H1 (cell line): ENCODE measurements at regions not wholly inside any gene's neighbourhood (a gene's known extent, or its start where the extent isn't known, plus 50 kb on each side); places are given as distances from the start of the nearest gene placed in this dataset.

Experiments used
- CTCF ChIA-PET: fragments of 300-600 bp; sonication (Branson Sonifier 250); formaldehyde crosslinking; loops from one replicate; lab custom pipeline; 2021; ENCODE audit not compliant: partially characterized antibody; lab: Charles Lee
- POLR2A ChIA-PET: fragments of 300-600 bp; sonication (Branson Sonifier 250); formaldehyde crosslinking; loops from one replicate; lab custom pipeline; 2021; ENCODE audit warnings: inconsistent platforms; ENCODE audit not compliant: partially characterized antibody; lab: Charles Lee
- DNase-seq, 2 experiments: peaks; one replicate each; pipeline versions ENCODE4 v3.0.0 to v3.0.0-alpha.2; 2010 to 2022; ENCODE audit warnings: low spot score in 2 of 2, low read depth in 1 of 2, mixed read lengths in 1 of 2
- FAIRE-seq: peaks from 2 replicates; lab custom pipeline; 2011; peaks lifted over from hg19 to GRCh38; lab: Jason Lieb, UNC
- H2AFZ ChIP-seq: 2 replicates; pipeline ENCODE4 v1.8.1; 2012; ENCODE audit warnings: low read length, inconsistent platforms
- H2AK5ac ChIP-seq: 2 replicates; pipeline ENCODE4 v1.6.1; 2013; ENCODE audit warnings: low read depth, low read length
- H2BK120ac ChIP-seq: replicated peaks from 2 replicates; pipeline ENCODE3; 2013; ENCODE audit warnings: low read depth, low read length, inconsistent platforms
- H2BK12ac ChIP-seq: 2 replicates; pipeline ENCODE4 v1.6.1; 2013; ENCODE audit warnings: low read depth, low read length
- H2BK15ac ChIP-seq: 2 replicates; pipeline ENCODE4 v1.6.1; 2013; ENCODE audit warnings: low read length
- H2BK20ac ChIP-seq: 2 replicates; pipeline ENCODE4 v1.6.1; 2013; ENCODE audit warnings: low read length
- H2BK5ac ChIP-seq: 2 replicates; pipeline ENCODE4 v1.6.1; 2013; ENCODE audit warnings: low read depth, low read length
- H3K14ac ChIP-seq: 2 replicates; pipeline ENCODE4 v1.6.1; 2013; ENCODE audit warnings: inconsistent platforms; ENCODE audit not compliant: insufficient read length
- H3K18ac ChIP-seq: 2 replicates; pipeline ENCODE4 v1.6.1; 2013; ENCODE audit warnings: low read length; ENCODE audit errors: extremely low read depth
- H3K23ac ChIP-seq: 2 replicates; pipeline ENCODE4 v1.6.1; 2013; ENCODE audit warnings: inconsistent platforms; ENCODE audit not compliant: insufficient read length
- H3K23me2 ChIP-seq: 2 replicates; pipeline ENCODE4 v1.6.1; 2013; ENCODE audit warnings: low read depth, low read length
- H3K27ac ChIP-seq: 2 replicates; pipeline ENCODE4 v1.6.1; 2011; ENCODE audit warnings: low read depth, low read length, inconsistent platforms
- H3K27me3 ChIP-seq, 4 experiments: replicated peaks in 1 of 4; 1 replicate in 1 of 4; 2 replicates in 3 of 4; pipeline versions ENCODE4 v1.6.1 to v1.8.1; 2011 to 2013; ENCODE audit warnings: low read length in 3 of 4, mild to moderate bottlenecking in 3 of 4, inconsistent platforms in 2 of 4, mixed read lengths in 2 of 4, moderate library complexity in 1 of 4; ENCODE audit not compliant: control insufficient read depth in 3 of 4, insufficient read depth in 3 of 4; ENCODE audit errors: extremely low read depth in 1 of 4
- H3K36me3 ChIP-seq, 4 experiments: 2 replicates each; pipeline versions ENCODE4 v1.6.1 to v1.8.1; 2011 to 2013; ENCODE audit warnings: mild to moderate bottlenecking in 4 of 4, low read length in 3 of 4, moderate library complexity in 2 of 4, control low read depth in 1 of 4, inconsistent platforms in 1 of 4; ENCODE audit not compliant: insufficient read depth in 4 of 4, control insufficient read depth in 2 of 4
- H3K4ac ChIP-seq: replicated peaks from 2 replicates; pipeline ENCODE3; 2013; ENCODE audit warnings: low read length, low read depth, mixed read lengths, inconsistent platforms; ENCODE audit not compliant: insufficient read length
- H3K4me1 ChIP-seq, 4 experiments: replicated peaks in 1 of 4; 1 replicate in 1 of 4; 2 replicates in 3 of 4; pipeline versions ENCODE4 v1.6.1 to v1.8.1; 2011 to 2013; ENCODE audit warnings: low read length in 3 of 4, inconsistent platforms in 2 of 4, mixed read lengths in 1 of 4; ENCODE audit not compliant: insufficient read depth in 4 of 4, control insufficient read depth in 3 of 4
- H3K4me2 ChIP-seq, 2 experiments: 2 replicates each; pipeline versions ENCODE4 v1.6.1 to v1.8.1; 2011 to 2013; ENCODE audit warnings: low read depth in 2 of 2, low read length in 2 of 2, control low read depth in 1 of 2, inconsistent platforms in 1 of 2, mild to moderate bottlenecking in 1 of 2; ENCODE audit not compliant: insufficient read depth in 1 of 2
- H3K4me3 ChIP-seq, 4 experiments: fragments of 200-600, 300-600 bp in 1 of 4; sonication (generic), shearing (Covaris generic), sonication (Bioruptor Twin) in 1 of 4; 2 replicates each; pipeline versions ENCODE4 v1.5.1 to v1.8.1; 2011 to 2016; ENCODE audit warnings: low read length in 4 of 4, low read depth in 3 of 4, control low read depth in 2 of 4, inconsistent platforms in 2 of 4, mild to moderate bottlenecking in 2 of 4, mixed read lengths in 1 of 4, moderate library complexity in 1 of 4; ENCODE audit not compliant: insufficient read depth in 2 of 4; ENCODE audit errors: extremely low read depth in 1 of 4
- H3K56ac ChIP-seq: replicated peaks from 2 replicates; pipeline ENCODE3; 2013; ENCODE audit warnings: low read depth, mild to moderate bottlenecking, mixed read lengths, low read length, inconsistent platforms; ENCODE audit not compliant: insufficient read length
- H3K79me1 ChIP-seq: 2 replicates; pipeline ENCODE4 v1.6.1; 2013; ENCODE audit warnings: low read depth, low read length, control low read depth
- H3K79me2 ChIP-seq, 2 experiments: 2 replicates each; pipeline versions ENCODE4 v1.6.1 to v1.8.1; 2012 to 2013; ENCODE audit warnings: low read length in 2 of 2, mild to moderate bottlenecking in 2 of 2, inconsistent platforms in 1 of 2; ENCODE audit not compliant: insufficient read depth in 2 of 2, control insufficient read depth in 1 of 2
- H3K9ac ChIP-seq, 4 experiments: replicated peaks in 1 of 4; 1 replicate in 1 of 4; 2 replicates in 3 of 4; pipeline versions ENCODE4 v1.6.1 to v1.8.1; 2011 to 2013; ENCODE audit warnings: low read depth in 3 of 4, low read length in 3 of 4, control low read depth in 2 of 4, mild to moderate bottlenecking in 2 of 4, moderate library complexity in 2 of 4, inconsistent platforms in 1 of 4; ENCODE audit errors: extremely low read depth in 1 of 4
- H3K9me3 ChIP-seq, 2 experiments: 2 replicates each; pipeline versions ENCODE4 v1.6.1 to v1.8.1; 2012 to 2013; ENCODE audit warnings: mild to moderate bottlenecking in 2 of 2, moderate library complexity in 2 of 2, control low read depth in 1 of 2, inconsistent platforms in 1 of 2, low read depth in 1 of 2, low read length in 1 of 2, mixed read lengths in 1 of 2; ENCODE audit not compliant: insufficient read depth in 2 of 2
- H4K20me1 ChIP-seq, 2 experiments: replicated peaks in 1 of 2; 2 replicates each; pipeline versions ENCODE3 to v1.8.1; 2011 to 2013; ENCODE audit warnings: inconsistent platforms in 2 of 2, low read length in 2 of 2, mild to moderate bottlenecking in 1 of 2; ENCODE audit not compliant: insufficient read depth in 2 of 2, control insufficient read depth in 1 of 2
- H4K5ac ChIP-seq: 2 replicates; pipeline ENCODE4 v1.6.1; 2013; ENCODE audit warnings: low read length, low read depth, mixed read lengths, inconsistent platforms; ENCODE audit not compliant: insufficient read length
- H4K8ac ChIP-seq: 2 replicates; pipeline ENCODE4 v1.8.0; 2013; ENCODE audit warnings: mild to moderate bottlenecking, moderate library complexity, low read length, inconsistent platforms; ENCODE audit not compliant: insufficient read depth; ENCODE audit errors: extremely low read depth
- H4K91ac ChIP-seq: replicated peaks from 2 replicates; pipeline ENCODE3; 2013; ENCODE audit warnings: low read length, mixed read lengths, inconsistent platforms; ENCODE audit not compliant: insufficient read length
- WGBS, 2 experiments: shearing (Covaris generic) in 1 of 2; methylation state at CpG; one replicate each; pipeline versions ENCODE4 v1.1.6 to v1.1.7; 2013 to 2015; ENCODE audit warnings: low lambda C conversion rate in 2 of 2, mixed read lengths in 2 of 2, inconsistent platforms in 1 of 2, low coverage in 1 of 2, missing lambda C conversion rate in 1 of 2; ENCODE audit not compliant: insufficient replicate concordance in 2 of 2, insufficient coverage in 1 of 2, insufficient read length in 1 of 2; ENCODE audit errors: extremely low coverage in 1 of 2, missing lambda C conversion rate in 1 of 2; 5-methylcytosine and 5-hydroxymethylcytosine counted together

- no peak overlapping the region for H3K56ac ChIP-seq
- H2BK15ac ChIP-seq = no peak overlapping the region
- H3K4me2 ChIP-seq = no peak overlapping the region
- H3K4me3 ChIP-seq = no peak overlapping the region
- POLR2A ChIA-PET = interaction anchor here (0.6 kb wide), 1 partner anchor 192 kb away, joined by 3 read pairs; no protein-coding TSS in a partner anchor
- no peak overlapping the region for H4K8ac ChIP-seq
- no peak overlapping the region for H2AK5ac ChIP-seq
- no peaks in the 10 kb centered on the region for H3K36me3 ChIP-seq
- no peak overlapping the region for H3K4ac ChIP-seq
- H3K23me2 ChIP-seq = no peaks in the 10 kb centered on the region
- no peak overlapping the region for H3K27ac ChIP-seq
- FAIRE-seq (no peak), DNase-seq (no peak)
- 75% methylated on average over 7 of the region's 7 CpGs; no CpG with 5 or more reads in 1 of the 2 experiments for WGBS, 2 experiments
- H4K20me1 ChIP-seq = no peaks in the 10 kb centered on the region
- H2BK12ac ChIP-seq = no peak overlapping the region
- no peak overlapping the region for H2BK5ac ChIP-seq
- H4K5ac ChIP-seq = no peak overlapping the region
- H2AFZ ChIP-seq = no peak overlapping the region; the same call in 1 of the 2 replicates
- peaks cover 0 to 6% (median 0%) of the 10 kb centered on the region in 4 experiments; a peak in 1 of 7 replicates for H3K4me1 ChIP-seq
- H4K91ac ChIP-seq = no peak overlapping the region
- H2BK20ac ChIP-seq = no peak overlapping the region
- no peaks in the 10 kb centered on the region for H3K27me3 ChIP-seq
- no peak overlapping the region for H3K23ac ChIP-seq
- H2BK120ac ChIP-seq = no peak overlapping the region
- no peaks in the 10 kb centered on the region for H3K79me2 ChIP-seq
- H3K9me3 ChIP-seq = no peaks in the 10 kb centered on the region
- H3K9ac ChIP-seq = no peak overlapping the region
- H3K18ac ChIP-seq = no peak overlapping the region
- CTCF ChIA-PET = interaction anchor here (0.6 to 2.0 kb wide), 4 partner anchors 25 to 136 kb away, joined by 3 to 4 read pairs (median 4); no protein-coding TSS in a partner anchor
- no peaks in the 10 kb centered on the region for H3K79me1 ChIP-seq
- H3K14ac ChIP-seq = no peak overlapping the region
These were observed 51.6 kb upstream of the KCND3 start for GRCh38 chr1:112040891-112041740.
